ENCODE measurements at regions not wholly inside any gene's neighbourhood (a gene's known extent, or its start where the extent isn't known, plus 50 kb on each side); places are given as distances from the start of the nearest gene placed in this dataset.

DNA sequence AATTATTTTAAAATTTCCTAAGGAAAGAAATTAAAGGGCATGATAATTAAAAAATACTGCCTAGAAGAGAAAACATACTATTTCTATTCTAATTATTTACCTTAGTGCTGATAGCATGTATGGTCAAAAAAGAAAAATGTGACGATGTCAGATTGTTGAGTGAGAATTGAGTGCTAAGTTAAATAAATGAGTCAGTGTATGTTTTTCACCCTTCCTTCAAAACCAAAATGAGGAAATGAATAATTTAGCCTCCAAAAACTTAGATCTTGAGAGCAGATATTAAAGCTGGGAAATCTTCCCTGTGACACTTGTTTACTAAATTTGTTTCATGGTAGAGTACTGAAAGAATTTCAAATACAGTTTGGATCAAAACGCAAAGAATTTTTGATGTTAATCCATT, 58.6 kb upstream of the NYAP2 start:
- DNase-seq (ENCODE audit: low spot score in 2 of 2), result no peak
- Histone ChIP-seq H3K36me3 (replicated peaks) (no peaks in the 10 kb centered on the region), H3K4me1 (no peaks in the 10 kb centered on the region), H3K9me3 (no peaks in the 10 kb centered on the region), H3K4me3 (no peak overlapping the region), H3K27me3 (ENCODE audit: low read depth) (no peaks in the 10 kb centered on the region)
- in situ Hi-C loops (cut with MboI; ENCODE audit: low sequenced_read_pairs), result no loop called here

DNA sequence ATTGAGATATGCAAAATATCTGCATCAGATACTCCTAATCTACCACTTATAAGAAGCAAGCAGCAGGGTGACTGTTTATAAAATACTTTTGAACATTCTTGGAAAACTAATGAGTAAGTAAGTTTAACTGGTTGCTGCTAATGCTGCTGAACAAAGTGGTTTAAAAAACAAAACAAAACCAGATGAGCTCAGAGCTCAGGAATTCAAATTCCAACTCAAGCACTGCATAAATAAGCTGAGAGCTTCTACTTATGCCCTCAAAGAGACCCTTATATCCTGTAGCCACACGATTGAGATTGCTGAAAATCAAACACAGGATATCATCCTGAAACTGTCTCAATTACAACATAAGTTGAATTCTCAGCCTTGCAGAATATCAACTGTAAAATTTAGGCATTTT, 62.3 kb upstream of the NYAP2 start:
- Histone ChIP-seq H3K4me3 (no peak overlapping the region), H3K27me3 (ENCODE audit: low read depth) (no peaks in the 10 kb centered on the region), H3K4me1 (no peaks in the 10 kb centered on the region), H3K36me3 (replicated peaks) (no peaks in the 10 kb centered on the region), H3K9me3 (no peaks in the 10 kb centered on the region)
- in situ Hi-C loops (cut with MboI; ENCODE audit: low sequenced_read_pairs), result no loop called here
- no peak for DNase-seq (ENCODE audit: low spot score in 2 of 2)

DNA sequence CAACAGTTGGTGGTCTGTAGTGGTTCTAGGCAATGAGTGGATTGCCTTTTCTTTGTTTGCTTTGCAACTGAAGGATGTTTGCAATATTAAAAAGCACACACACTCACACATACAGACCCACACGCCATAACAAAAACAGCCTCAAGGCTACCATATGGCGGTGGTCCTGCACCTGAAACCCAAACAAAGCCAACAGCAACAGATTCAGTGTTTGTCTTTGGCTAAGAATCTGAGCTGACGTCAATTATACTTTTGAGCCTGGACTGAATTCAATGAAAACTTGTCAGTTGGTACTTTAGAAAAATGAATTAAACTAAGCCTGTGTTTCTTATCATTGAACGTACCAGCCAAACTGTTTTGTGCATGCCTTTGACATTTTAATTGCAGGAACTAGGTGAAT, 65.0 kb upstream of the NYAP2 start:
- DNase-seq (ENCODE audit: low spot score in 2 of 2), result no peak
- no peaks in the 10 kb centered on the region for H3K36me3 ChIP-seq (replicated peaks)
- in situ Hi-C loops (cut with MboI; ENCODE audit: low sequenced_read_pairs), result no loop called here
- no peaks in the 10 kb centered on the region for H3K4me1 ChIP-seq
- no peak overlapping the region for H3K4me3 ChIP-seq
- H3K9me3 ChIP-seq, result no peaks in the 10 kb centered on the region
- no peaks in the 10 kb centered on the region for H3K27me3 ChIP-seq (ENCODE audit: low read depth)

DNA sequence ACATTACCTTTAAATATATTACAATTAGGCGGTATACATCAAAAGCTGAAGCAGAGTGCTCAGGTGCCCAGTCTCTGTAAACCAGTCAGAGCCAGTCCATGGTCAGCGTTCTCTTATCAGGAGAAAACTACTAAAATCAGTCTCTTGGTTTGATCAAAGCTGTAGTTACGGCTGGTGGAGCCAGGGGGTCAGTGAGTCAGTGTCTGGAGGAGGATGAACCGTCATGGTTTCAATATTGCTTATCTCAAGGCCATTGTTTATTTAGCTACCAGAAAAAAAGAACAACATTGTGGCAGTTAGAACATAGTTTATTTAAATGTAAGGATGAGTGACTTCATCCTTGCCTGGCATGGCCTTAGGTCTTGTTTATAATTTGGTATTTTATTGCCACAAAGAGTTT, 71.3 kb upstream of the NYAP2 start:
- DNase-seq (ENCODE audit: low spot score in 2 of 2), result no peak
- Histone ChIP-seq H3K27me3 (ENCODE audit: low read depth) (no peaks in the 10 kb centered on the region), H3K9me3 (no peaks in the 10 kb centered on the region), H3K4me1 (no peaks in the 10 kb centered on the region), H3K4me3 (no peak overlapping the region), H3K36me3 (replicated peaks) (no peaks in the 10 kb centered on the region)
- in situ Hi-C loops (cut with MboI; ENCODE audit: low sequenced_read_pairs), result no loop called here

DNA sequence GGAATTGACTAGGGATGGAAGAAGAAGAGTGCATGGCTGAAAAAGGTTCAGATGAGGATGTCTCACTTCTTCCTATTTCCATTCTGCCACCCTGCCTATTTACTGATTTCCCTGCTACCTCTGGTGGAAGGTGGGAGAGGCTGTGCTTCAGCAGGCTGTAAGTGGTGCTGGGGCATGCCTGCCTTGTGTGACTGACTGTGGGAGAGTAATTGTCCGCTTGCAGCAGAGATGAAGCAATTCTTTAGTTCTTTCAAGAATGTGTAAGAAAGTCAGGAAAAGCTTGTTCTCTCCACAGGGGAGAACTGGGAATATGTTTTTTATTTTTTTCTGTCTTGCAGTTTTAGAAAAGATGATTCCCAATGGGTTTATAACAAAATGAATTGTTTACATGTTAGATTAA, 72.5 kb upstream of the NYAP2 start:
- H3K4me3 ChIP-seq, result no peak overlapping the region
- H3K36me3 ChIP-seq (replicated peaks), result no peaks in the 10 kb centered on the region
- H3K4me1 ChIP-seq, result no peaks in the 10 kb centered on the region
- no peaks in the 10 kb centered on the region for H3K27me3 ChIP-seq (ENCODE audit: low read depth)
- no peak for DNase-seq (ENCODE audit: low spot score in 2 of 2)
- H3K9me3 ChIP-seq, result no peaks in the 10 kb centered on the region
- in situ Hi-C loops (cut with MboI; ENCODE audit: low sequenced_read_pairs), result no loop called here

DNA sequence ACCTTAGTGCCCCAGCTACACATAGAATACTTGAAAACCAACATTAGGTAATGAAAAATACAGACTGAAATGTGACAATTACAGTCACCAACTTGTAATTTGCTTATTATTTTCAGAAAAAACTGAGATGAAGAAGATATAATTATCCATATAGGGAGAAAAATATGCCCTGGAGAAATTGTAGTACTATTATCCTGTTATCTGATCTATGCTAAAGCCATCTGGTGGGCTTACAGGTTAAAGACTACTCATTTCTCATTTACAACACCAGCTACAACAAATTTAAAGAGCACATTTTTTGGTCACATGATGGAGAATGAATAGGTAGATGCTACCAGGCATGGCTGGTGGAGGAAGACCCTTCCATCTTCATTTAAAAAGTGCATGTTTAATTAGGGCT, 79.6 kb upstream of the NYAP2 start:
- no peak for DNase-seq (ENCODE audit: low spot score in 2 of 2)
- no peaks in the 10 kb centered on the region for H3K9me3 ChIP-seq
- no peaks in the 10 kb centered on the region for H3K36me3 ChIP-seq (replicated peaks)
- no peaks in the 10 kb centered on the region for H3K4me1 ChIP-seq
- H3K27me3 ChIP-seq (ENCODE audit: low read depth), result no peaks in the 10 kb centered on the region
- in situ Hi-C loops (cut with MboI; ENCODE audit: low sequenced_read_pairs), result no loop called here
- no peak overlapping the region for H3K4me3 ChIP-seq

DNA sequence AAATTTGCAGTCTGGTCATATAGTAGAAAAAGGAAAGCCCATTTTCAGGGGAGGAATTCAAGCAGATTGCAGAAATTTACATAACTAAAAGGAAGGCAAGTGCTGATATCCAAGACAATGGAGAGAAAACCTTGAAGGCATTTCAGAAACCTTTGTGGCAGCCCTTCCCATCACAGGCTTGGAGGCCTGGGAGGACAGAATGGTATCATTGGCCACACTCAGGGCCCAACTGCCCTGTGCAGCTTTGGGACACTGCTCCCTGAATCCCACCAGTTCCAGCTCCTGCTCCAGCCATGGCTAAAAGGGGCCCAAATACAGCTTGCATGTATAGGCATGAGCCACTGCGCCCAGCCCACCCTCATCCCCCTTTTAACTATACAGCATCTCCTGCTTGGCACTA, 81.1 kb upstream of the NYAP2 start:
- Histone ChIP-seq H3K27me3 (ENCODE audit: low read depth) (no peaks in the 10 kb centered on the region), H3K9me3 (no peaks in the 10 kb centered on the region), H3K4me3 (no peak overlapping the region), H3K4me1 (no peaks in the 10 kb centered on the region), H3K36me3 (replicated peaks) (no peaks in the 10 kb centered on the region)
- DNase-seq (ENCODE audit: low spot score in 2 of 2), result no peak
- in situ Hi-C loops (cut with MboI; ENCODE audit: low sequenced_read_pairs), result no loop called here

DNA sequence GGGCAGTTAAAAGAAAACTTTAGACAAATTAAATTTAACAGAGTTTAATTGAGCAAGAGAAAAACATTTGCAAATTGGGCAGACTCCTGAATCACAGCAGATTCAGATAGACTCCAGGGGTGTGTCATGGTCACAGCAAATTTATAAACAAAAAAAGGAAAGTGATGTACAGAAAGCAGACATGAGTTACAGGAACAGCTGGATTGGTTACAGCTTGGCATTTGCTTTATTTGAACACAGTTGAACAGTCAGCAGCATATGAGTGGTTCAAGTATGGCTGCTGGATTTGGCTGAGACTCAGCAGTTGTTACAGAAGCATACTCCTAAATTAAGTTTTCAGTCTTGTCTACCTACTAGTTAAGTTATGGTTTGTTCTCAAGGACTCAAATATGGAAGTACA, 82.3 kb upstream of the NYAP2 start:
- H3K9me3 ChIP-seq, result no peaks in the 10 kb centered on the region
- no peaks in the 10 kb centered on the region for H3K36me3 ChIP-seq (replicated peaks)
- H3K4me3 ChIP-seq, result no peak overlapping the region
- H3K27me3 ChIP-seq (ENCODE audit: low read depth), result no peaks in the 10 kb centered on the region
- DNase-seq (ENCODE audit: low spot score in 2 of 2), result no peak
- no peaks in the 10 kb centered on the region for H3K4me1 ChIP-seq
- in situ Hi-C loops (cut with MboI; ENCODE audit: low sequenced_read_pairs), result no loop called here

DNA sequence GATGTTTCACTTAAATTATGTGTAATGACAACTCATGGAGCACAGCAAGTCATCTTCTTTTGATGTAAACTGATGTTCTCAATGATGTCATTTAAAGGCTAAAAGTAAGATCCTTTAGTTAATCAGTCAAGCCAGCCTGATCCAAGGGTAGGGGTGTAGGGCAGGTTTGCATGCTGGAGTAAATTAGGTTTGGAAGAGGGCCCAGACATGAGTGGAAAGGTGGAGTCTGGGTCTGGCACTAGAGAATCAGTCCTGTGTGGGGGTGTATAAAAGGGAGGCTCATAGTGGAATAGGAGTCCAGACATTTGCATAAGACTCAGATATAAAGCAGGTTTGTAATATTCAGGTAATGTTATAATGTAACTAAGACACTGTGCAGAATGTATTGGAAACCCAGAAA, 88.8 kb upstream of the NYAP2 start:
- H3K9me3 ChIP-seq, result no peaks in the 10 kb centered on the region
- H3K4me3 ChIP-seq, result no peak overlapping the region
- no peaks in the 10 kb centered on the region for H3K27me3 ChIP-seq (ENCODE audit: low read depth)
- in situ Hi-C loops (cut with MboI; ENCODE audit: low sequenced_read_pairs), result no loop called here
- DNase-seq (ENCODE audit: low spot score in 2 of 2), result no peak
- H3K36me3 ChIP-seq (replicated peaks), result no peaks in the 10 kb centered on the region
- no peaks in the 10 kb centered on the region for H3K4me1 ChIP-seq

DNA sequence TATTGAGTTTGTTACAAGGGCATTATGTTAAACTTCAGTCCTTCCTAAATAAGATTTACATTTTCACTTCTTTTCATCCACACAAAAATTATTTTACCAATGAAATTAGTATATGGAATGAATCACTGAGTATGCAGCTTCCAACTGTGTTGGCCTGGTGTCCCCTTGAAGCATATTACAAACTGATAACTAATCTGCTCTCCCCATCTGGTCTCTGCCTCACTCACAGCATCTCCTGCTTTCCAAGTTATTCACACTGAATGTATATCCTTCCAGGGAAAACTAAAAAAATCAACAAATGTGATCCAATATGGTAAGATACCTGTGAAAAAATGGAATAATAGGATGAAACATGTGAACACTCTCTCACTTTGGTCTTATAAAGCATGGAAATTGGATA, 90.0 kb upstream of the NYAP2 start:
- Histone ChIP-seq H3K9me3 (no peaks in the 10 kb centered on the region), H3K36me3 (replicated peaks) (no peaks in the 10 kb centered on the region), H3K4me3 (no peak overlapping the region), H3K27me3 (ENCODE audit: low read depth) (no peaks in the 10 kb centered on the region), H3K4me1 (no peaks in the 10 kb centered on the region)
- in situ Hi-C loops (cut with MboI; ENCODE audit: low sequenced_read_pairs), result no loop called here
- no peak for DNase-seq (ENCODE audit: low spot score in 2 of 2)

DNA sequence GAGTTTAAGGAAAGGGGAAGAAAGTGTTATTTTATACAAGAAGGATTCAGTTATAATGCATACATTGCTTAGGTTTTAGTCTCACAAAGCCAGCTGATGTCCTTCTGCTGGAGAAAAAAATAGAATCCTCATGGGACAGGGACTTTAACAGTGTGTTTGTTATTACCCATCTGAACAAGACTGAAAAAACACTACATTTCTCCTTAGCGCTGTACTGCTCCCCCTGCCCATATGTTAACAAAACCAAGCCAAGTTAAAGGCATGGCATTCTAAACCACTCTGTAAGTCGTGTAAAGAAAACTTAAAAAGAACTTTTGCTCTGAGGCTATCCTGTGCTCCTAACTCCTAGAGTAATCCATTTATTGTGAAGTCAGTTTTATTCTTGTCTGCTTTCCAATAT, 102.6 kb upstream of the NYAP2 start:
- H3K9me3 ChIP-seq, result no peaks in the 10 kb centered on the region
- no peak for DNase-seq (ENCODE audit: low spot score in 2 of 2)
- no peaks in the 10 kb centered on the region for H3K27me3 ChIP-seq (ENCODE audit: low read depth)
- no peaks in the 10 kb centered on the region for H3K36me3 ChIP-seq (replicated peaks)
- H3K4me1 ChIP-seq, result no peaks in the 10 kb centered on the region
- no peak overlapping the region for H3K4me3 ChIP-seq
- in situ Hi-C loops (cut with MboI; ENCODE audit: low sequenced_read_pairs), result loop anchor here (25.0 kb wide), 1 partner anchor 340 kb away; no protein-coding TSS in a partner anchor

DNA sequence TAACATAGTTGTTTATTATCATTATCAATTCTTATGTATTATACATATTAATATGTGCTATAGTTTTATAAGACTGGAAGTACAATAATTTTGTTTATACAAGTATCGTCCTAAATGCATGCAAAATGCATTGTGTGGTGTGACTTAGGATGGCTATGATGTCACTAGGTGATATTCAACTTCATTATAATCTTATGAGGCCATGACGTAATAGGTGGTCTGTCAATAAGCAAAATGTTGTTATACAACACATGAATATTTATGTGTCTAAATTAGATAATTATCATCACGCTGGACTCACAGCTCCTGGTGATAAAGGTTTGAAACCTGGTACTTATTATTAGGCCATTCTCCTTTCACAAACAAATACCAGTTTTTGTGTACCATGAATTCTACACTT, 104.4 kb upstream of the NYAP2 start:
- H3K4me3 ChIP-seq, result no peak overlapping the region
- in situ Hi-C loops (cut with MboI; ENCODE audit: low sequenced_read_pairs), result loop anchor here (25.0 kb wide), 1 partner anchor 342 kb away; no protein-coding TSS in a partner anchor
- H3K9me3 ChIP-seq, result no peaks in the 10 kb centered on the region
- no peaks in the 10 kb centered on the region for H3K4me1 ChIP-seq
- no peak for DNase-seq (ENCODE audit: low spot score in 2 of 2)
- no peaks in the 10 kb centered on the region for H3K36me3 ChIP-seq (replicated peaks)
- no peaks in the 10 kb centered on the region for H3K27me3 ChIP-seq (ENCODE audit: low read depth)

DNA sequence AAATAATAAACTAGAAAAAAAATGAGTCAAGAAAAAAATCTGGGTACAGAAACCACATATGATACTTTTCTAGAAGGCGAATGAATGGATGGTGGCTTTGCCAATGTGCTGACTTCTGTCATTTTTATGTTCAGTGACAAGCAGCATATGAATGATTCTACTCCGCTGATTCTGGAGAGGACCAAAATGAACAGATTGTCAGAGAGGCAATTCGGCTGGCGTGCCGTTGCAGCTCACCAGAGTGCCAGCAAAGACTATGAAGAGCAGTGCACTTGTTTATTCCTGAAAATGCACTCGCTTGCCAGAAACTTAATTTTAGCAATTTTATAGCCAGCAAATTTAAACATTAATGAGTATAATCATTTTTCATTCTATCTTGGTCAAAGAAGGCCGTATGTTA, 105.9 kb upstream of the NYAP2 start:
- H3K27me3 ChIP-seq (ENCODE audit: low read depth), result no peaks in the 10 kb centered on the region
- H3K4me3 ChIP-seq, result no peak overlapping the region
- in situ Hi-C loops (cut with MboI; ENCODE audit: low sequenced_read_pairs), result loop anchor here (25.0 kb wide), 1 partner anchor 344 kb away; no protein-coding TSS in a partner anchor
- DNase-seq (ENCODE audit: low spot score in 2 of 2), result no peak
- no peaks in the 10 kb centered on the region for H3K4me1 ChIP-seq
- no peaks in the 10 kb centered on the region for H3K36me3 ChIP-seq (replicated peaks)
- no peaks in the 10 kb centered on the region for H3K9me3 ChIP-seq

DNA sequence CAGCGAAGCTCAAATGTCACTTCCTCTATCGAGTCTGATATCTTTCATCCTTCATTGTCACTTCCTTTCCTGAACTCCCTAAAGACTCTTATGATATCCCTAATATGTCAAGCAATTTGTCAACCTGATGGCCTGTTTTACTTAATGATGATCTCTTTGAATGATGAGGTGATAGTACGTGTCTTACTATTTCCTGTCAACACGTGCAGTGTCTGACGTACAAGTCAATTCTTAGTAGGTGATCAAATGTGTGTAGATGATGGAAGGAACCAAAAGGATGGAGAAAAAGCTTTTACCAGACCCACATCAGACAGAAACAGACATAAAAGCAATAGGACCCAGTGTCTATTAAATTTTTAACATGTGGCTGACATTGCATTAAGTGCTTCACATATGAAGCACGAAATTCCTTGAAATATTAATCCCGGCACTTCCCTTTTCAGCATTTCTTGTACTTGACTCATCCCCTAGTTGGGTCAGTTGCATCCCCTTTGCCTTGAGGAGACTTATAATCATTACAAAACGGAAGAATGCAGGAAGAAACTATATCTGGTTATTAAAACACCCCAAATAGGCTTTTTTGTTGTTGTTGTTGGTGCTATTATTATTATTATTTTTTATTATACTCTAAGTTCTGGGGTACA, 108.6 kb upstream of the NYAP2 start:
- Histone ChIP-seq H3K4me3 (no peak overlapping the region), H3K9me3 (no peaks in the 10 kb centered on the region), H3K27me3 (ENCODE audit: low read depth) (no peaks in the 10 kb centered on the region), H3K36me3 (replicated peaks) (no peaks in the 10 kb centered on the region), H3K4me1 (no peaks in the 10 kb centered on the region)
- DNase-seq (ENCODE audit: low spot score in 2 of 2), result no peak
- in situ Hi-C loops (cut with MboI; ENCODE audit: low sequenced_read_pairs), result loop anchor here (25.0 kb wide), 1 partner anchor 346 kb away; no protein-coding TSS in a partner anchor

DNA sequence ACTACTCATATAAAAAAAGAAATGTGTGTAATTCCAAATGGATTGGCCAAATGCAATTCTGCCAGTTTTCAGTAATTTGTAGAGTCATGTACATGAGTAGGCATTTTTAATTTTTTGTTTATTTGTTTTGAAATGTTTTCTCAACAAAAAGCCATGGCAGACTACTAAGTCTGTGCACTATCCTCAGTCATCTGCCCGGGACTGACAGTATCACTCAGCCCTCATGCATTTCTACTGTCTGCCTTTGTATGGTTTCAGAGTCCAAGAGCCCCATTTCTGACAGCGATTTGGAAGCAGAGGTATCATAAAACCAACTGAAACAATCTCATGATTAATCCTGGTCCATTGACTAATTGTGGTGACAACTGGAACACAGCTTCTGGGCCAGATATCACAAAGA, 109.9 kb upstream of the NYAP2 start:
- no peaks in the 10 kb centered on the region for H3K27me3 ChIP-seq (ENCODE audit: low read depth)
- no peaks in the 10 kb centered on the region for H3K4me1 ChIP-seq
- no peaks in the 10 kb centered on the region for H3K36me3 ChIP-seq (replicated peaks)
- H3K9me3 ChIP-seq, result no peaks in the 10 kb centered on the region
- in situ Hi-C loops (cut with MboI; ENCODE audit: low sequenced_read_pairs), result loop anchor here (25.0 kb wide), 1 partner anchor 348 kb away; no protein-coding TSS in a partner anchor
- no peak for DNase-seq (ENCODE audit: low spot score in 2 of 2)
- no peak overlapping the region for H3K4me3 ChIP-seq
